ENCODE measurements at regions not wholly inside any gene's neighbourhood (a gene's known extent, or its start where the extent isn't known, plus 50 kb on each side); places are given as distances from the start of the nearest gene placed in this dataset.

DNA sequence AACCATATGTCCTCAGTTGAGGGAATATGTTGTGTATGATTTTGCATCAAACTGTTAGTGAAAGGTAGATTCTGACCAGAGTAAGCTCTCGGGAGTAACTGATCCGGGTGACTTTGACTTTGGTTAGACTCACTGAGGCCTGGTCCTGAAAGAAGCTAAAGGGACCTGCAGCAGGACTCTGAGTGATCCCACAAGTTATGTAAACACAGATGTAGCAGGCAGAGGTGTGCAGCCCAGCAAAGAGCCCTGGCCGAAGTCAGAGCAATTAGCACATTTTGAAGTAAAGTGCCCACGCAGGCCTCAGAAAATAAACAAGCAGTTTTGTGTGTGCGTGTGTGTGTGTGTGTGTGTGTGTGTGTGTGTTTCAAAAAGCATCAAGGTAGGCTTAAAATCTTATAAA, 245.6 kb upstream of the FERD3L start:
- no peak for DNase-seq
- TF ChIP-seq, protein P1, sequence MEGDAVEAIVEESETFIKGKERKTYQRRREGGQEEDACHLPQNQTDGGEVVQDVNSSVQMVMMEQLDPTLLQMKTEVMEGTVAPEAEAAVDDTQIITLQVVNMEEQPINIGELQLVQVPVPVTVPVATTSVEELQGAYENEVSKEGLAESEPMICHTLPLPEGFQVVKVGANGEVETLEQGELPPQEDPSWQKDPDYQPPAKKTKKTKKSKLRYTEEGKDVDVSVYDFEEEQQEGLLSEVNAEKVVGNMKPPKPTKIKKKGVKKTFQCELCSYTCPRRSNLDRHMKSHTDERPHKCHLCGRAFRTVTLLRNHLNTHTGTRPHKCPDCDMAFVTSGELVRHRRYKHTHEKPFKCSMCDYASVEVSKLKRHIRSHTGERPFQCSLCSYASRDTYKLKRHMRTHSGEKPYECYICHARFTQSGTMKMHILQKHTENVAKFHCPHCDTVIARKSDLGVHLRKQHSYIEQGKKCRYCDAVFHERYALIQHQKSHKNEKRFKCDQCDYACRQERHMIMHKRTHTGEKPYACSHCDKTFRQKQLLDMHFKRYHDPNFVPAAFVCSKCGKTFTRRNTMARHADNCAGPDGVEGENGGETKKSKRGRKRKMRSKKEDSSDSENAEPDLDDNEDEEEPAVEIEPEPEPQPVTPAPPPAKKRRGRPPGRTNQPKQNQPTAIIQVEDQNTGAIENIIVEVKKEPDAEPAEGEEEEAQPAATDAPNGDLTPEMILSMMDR (IDR thresholded peaks at IDR 0.05): no peak
- H3K27ac Mint-ChIP-seq: no peak overlapping the region
- H3K36me3 Mint-ChIP-seq: no peaks in the 10 kb centered on the region
- Histone ChIP-seq H3K36me3 (ENCODE audit: control insufficient read depth, insufficient read depth, low read length) (no peaks in the 10 kb centered on the region), H3K9me3 (ENCODE audit: control insufficient read depth, insufficient read depth, low read length) (no peaks in the 10 kb centered on the region), H3K4me1 (ENCODE audit: control insufficient read depth, insufficient read depth, low read length) (no peaks in the 10 kb centered on the region), H3K4me3 (ENCODE audit: low read length) (no peak overlapping the region), H3K27ac (ENCODE audit: low read length) (no peak overlapping the region), H3K27me3 (ENCODE audit: control insufficient read depth, insufficient read depth, low read length) (no peaks in the 10 kb centered on the region)
- H3K4me1 Mint-ChIP-seq: no peaks in the 10 kb centered on the region
- no peak for ATAC-seq
- peaks cover 0 to 6% of the 10 kb centered on the region in 2 donors for H3K27me3 Mint-ChIP-seq (ENCODE audit: low read depth in 2 of 2)
- H3K4me3 Mint-ChIP-seq: no peak overlapping the region
- H3K9me3 Mint-ChIP-seq: no peaks in the 10 kb centered on the region
- intact Hi-C loops (cut with micrococcal nuclease): no loop called here
- 72% methylated on average over 5 of the region's 5 CpGs for WGBS (ENCODE audit: insufficient coverage)

DNA sequence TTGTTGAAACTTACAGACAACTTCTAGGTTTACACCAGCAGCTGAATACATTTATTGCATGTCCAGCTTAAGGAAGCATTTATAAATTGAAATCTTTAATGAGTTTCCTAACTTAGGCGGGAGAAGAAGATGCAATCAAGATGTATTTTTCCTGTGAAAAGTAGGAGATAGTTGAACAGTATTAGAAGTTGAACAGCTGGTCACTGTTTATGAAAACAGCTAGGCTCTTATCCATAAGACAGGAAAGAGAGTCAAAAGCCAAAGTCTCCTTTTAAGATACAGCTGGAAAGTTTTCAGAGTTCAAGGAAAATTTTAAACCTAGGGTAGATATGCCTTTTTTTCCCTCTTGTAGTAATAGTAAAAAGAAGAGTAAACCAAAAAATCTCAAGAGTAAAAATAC, 236.1 kb upstream of the FERD3L start:
- Mint-ChIP-seq H3K9me3 (no peaks in the 10 kb centered on the region), H3K4me3 (no peak overlapping the region), H3K36me3 (no peaks in the 10 kb centered on the region), H3K27me3 (ENCODE audit: low read depth in 2 of 2) (peaks cover 8% of the 10 kb centered on the region in 2 donors), H3K4me1 (peaks cover 6 to 7% of the 10 kb centered on the region in 2 donors), H3K27ac (no peak overlapping the region)
- DNase-seq (no peak), ATAC-seq (no peak)
- whole genome bisulfite sequencing (ENCODE audit: insufficient coverage): 100% methylated on average over 1 of the region's 1 CpG
- H3K4me1 ChIP-seq (ENCODE audit: control insufficient read depth, insufficient read depth, low read length): no peaks in the 10 kb centered on the region
- no peaks in the 10 kb centered on the region for H3K27me3 ChIP-seq (ENCODE audit: control insufficient read depth, insufficient read depth, low read length)
- no peaks in the 10 kb centered on the region for H3K36me3 ChIP-seq (ENCODE audit: control insufficient read depth, insufficient read depth, low read length)
- intact Hi-C loops (cut with micrococcal nuclease): no loop called here
- no peak overlapping the region for H3K27ac ChIP-seq (ENCODE audit: low read length)
- H3K9me3 ChIP-seq (ENCODE audit: control insufficient read depth, insufficient read depth, low read length): no peaks in the 10 kb centered on the region
- H3K4me3 ChIP-seq (ENCODE audit: low read length): no peak overlapping the region
- TF ChIP-seq, protein P1 (IDR thresholded peaks at IDR 0.05): no peak

DNA sequence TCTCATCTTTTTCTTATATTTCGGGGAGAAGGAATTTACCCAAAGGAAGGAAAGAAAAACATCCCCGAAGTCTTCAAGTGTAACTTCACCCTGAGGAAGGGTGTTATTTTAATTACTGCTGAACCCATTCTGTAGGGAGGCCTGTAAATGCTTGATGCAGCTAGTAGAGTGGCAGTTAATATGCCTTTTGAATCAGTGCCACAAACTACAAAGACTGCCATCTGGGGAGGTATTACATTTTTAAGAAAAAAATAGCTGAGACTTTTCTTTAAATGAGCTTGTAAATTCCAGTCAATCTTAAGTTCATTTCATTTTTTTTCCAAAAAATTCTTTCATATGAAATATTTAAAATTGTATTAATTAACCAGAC, 233.1 kb upstream of the FERD3L start:
- intact Hi-C loops (cut with micrococcal nuclease): no loop called here
- WGBS (ENCODE audit: insufficient coverage): 92% methylated on average over 2 of the region's 2 CpGs
- H3K9me3 ChIP-seq (ENCODE audit: control insufficient read depth, insufficient read depth, low read length): no peaks in the 10 kb centered on the region
- H3K27ac ChIP-seq (ENCODE audit: low read length): no peak overlapping the region
- TF ChIP-seq, protein P1 (IDR thresholded peaks at IDR 0.05): no peak
- ATAC-seq (no peak), DNase-seq (no peak)
- Mint-ChIP-seq H3K4me1 (peaks cover 5 to 7% of the 10 kb centered on the region in 2 donors), H3K27me3 (ENCODE audit: low read depth in 2 of 2) (peaks cover 8% of the 10 kb centered on the region in 2 donors), H3K9me3 (no peaks in the 10 kb centered on the region), H3K36me3 (no peaks in the 10 kb centered on the region), H3K27ac (no peak overlapping the region), H3K4me3 (no peak overlapping the region)
- H3K4me3 ChIP-seq (ENCODE audit: low read length): no peak overlapping the region
- H3K4me1 ChIP-seq (ENCODE audit: control insufficient read depth, insufficient read depth, low read length): no peaks in the 10 kb centered on the region
- no peaks in the 10 kb centered on the region for H3K27me3 ChIP-seq (ENCODE audit: control insufficient read depth, insufficient read depth, low read length)
- H3K36me3 ChIP-seq (ENCODE audit: control insufficient read depth, insufficient read depth, low read length): no peaks in the 10 kb centered on the region

DNA sequence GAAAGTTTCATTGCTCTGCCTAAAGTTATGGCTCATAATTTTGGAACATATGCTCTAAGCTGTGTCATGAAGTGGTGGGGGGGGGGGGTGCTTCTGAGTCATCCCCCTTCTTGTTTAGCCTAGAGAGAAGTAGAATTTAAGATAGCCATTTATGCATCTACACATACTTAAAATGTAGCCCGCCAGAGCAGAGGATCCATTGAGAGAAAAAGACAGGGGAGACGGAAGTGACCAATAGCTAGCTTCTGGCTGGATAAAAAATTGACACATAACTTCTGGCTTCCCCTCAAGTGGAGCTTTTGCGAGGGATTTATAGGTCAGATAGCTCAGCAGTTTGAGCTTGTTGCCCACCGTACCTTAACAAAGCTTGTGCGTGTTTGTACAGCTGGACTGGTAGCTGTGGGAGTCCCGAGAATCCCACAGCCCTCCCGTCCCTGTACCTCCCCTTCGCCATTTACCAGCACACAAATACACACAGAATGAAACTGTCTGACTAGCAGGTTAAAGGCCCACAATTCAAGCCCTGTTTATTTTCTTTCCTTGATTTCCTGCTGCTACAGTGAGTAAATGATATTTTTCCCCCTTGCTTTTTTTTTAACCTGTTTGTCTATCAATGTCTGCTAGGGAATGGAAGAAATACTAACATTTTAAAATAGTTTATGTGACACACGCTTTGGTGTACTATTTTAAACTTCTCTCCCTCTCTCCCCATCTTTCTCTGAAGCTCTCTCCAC, 232.6 kb upstream of the FERD3L start:
- no peak overlapping the region for H3K4me3 Mint-ChIP-seq
- H3K4me1 ChIP-seq (ENCODE audit: control insufficient read depth, insufficient read depth, low read length): no peaks in the 10 kb centered on the region

More for the DNA sequence above, 232.6 kb upstream of the FERD3L start:
- no peaks in the 10 kb centered on the region for H3K9me3 Mint-ChIP-seq
- peaks cover 8% of the 10 kb centered on the region in 2 donors for H3K27me3 Mint-ChIP-seq (ENCODE audit: low read depth in 2 of 2)
- Histone ChIP-seq H3K9me3 (ENCODE audit: control insufficient read depth, insufficient read depth, low read length) (no peaks in the 10 kb centered on the region), H3K27ac (ENCODE audit: low read length) (no peak overlapping the region), H3K36me3 (ENCODE audit: control insufficient read depth, insufficient read depth, low read length) (no peaks in the 10 kb centered on the region), H3K4me3 (ENCODE audit: low read length) (no peak overlapping the region), H3K27me3 (ENCODE audit: control insufficient read depth, insufficient read depth, low read length) (no peaks in the 10 kb centered on the region)
- H3K27ac Mint-ChIP-seq: no peak overlapping the region
- DNase-seq (no peak), ATAC-seq (no peak)
- TF ChIP-seq, protein P1 (IDR thresholded peaks at IDR 0.05): no peak
- H3K36me3 Mint-ChIP-seq: no peaks in the 10 kb centered on the region
- WGBS (ENCODE audit: insufficient coverage): 93% methylated on average over 8 of the region's 9 CpGs
- intact Hi-C loops (cut with micrococcal nuclease): no loop called here
- H3K4me1 Mint-ChIP-seq: peaks cover 0 to 2% of the 10 kb centered on the region in 2 donors

Data from natural killer cell (primary cell).